ENCODE measurements at regions not wholly inside any gene's neighbourhood (a gene's known extent, or its start where the extent isn't known, plus 50 kb on each side); places are given as distances from the start of the nearest gene placed in this dataset.

GRCh38 chr4:18454349-18454748 lies 432.8 kb upstream of the LCORL start:
- TF ChIP-seq CTCF (IDR thresholded peaks at IDR 0.05) (no peak), POLR2A (IDR thresholded peaks at IDR 0.05) (no peak)

All from testis (tissue), 2 donors.